D341Med (cell line): ENCODE measurements at regions not wholly inside any gene's neighbourhood (a gene's known extent, or its start where the extent isn't known, plus 50 kb on each side); places are given as distances from the start of the nearest gene placed in this dataset.

Experiments used
- DNase-seq: peaks from one replicate; pipeline ENCODE4 v3.0.0; 2012; ENCODE audit warnings: low spot score

DNA sequence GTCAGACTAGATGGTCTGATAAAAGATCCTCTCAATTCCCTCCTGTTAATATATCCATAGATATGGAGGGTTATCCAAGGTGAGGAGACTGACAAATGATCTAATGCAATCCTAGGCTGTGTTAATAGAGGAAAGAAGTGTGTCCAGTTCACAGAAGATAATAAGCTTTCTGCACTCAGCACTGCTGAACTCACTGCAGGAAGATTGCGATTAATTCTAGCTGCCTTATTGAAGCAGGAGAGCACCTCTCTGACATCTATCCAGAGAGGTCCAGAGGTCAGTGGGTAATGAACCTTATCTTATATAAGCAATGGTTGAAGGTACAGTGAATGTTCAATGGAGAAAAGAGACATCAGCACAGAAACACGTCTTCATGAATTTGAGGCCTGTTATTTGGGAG, 75.9 kb upstream of the SLC10A2 start:
- no peak for DNase-seq

DNA sequence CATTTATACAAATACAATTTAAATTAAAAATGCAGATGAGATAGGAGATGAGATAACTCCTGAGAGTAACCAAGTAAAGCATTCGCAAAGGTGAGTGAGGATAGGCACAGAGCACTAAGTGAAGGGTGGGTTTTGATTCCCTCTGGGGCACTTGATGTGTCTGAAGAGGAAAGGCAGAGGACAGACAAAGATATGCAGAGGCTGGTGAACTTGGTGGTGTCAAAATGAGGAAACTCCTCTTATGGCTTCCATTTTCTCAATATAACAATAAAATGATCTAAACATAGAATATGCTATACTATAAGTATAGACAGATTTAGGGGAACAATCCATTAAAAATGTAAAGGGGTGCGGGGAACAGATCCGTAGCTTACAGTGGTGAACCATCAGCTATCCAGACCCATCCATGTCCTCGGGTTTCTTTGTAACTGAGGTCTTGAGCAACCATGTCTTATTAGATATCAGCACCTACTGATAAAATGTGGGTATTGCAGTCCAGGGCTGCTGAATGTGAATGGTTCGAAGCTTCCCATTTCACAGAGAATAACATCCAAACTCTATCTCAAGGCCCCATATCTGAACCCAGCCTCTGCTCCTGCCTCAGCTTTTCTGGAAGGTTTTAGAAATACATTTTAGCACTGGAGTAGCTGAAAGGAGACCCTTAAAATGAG, 73.9 kb upstream of the SLC10A2 start:
- DNase-seq, result peak; percentile 40

DNA sequence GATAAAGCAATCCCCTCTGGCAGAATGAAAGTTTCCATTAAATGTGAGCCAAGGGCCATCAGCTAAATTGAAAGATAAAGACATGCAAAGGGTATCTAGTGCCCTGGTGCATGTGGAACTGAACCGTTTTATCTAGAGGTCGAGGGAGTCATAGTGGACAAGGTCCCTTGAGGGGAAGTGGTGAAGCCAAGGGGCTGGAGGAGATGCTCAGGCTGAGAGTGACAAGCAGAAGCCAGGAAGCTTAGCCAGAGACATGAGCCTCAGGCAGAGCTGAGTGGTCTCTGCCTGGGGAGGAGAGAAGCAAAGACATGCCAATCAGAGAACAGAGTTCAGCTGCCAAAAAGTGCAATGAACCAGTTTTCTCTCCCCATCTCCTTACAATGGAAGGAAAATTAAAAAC, 68.1 kb upstream of the SLC10A2 start:
- DNase-seq, result no peak

DNA sequence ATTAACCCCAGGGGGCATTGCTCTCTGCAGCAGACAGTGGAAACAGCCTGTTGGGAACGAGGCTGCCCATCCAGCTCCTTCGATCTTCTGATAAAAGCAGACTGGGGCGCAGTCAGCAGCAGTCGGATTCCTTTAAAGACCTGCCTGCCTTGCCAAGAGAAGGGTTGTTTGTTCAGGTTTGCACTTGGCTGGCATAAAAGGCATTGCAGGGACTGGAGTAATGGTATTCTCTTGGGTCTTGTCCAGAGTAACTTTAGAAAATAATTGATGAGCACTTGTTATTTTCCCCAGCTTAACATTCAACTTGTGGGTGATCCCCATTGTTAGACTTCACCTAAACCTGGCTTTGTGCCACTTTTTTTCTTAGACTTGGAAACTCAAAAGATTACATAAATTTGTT, 67.3 kb upstream of the SLC10A2 start:
- DNase-seq, result no peak

DNA sequence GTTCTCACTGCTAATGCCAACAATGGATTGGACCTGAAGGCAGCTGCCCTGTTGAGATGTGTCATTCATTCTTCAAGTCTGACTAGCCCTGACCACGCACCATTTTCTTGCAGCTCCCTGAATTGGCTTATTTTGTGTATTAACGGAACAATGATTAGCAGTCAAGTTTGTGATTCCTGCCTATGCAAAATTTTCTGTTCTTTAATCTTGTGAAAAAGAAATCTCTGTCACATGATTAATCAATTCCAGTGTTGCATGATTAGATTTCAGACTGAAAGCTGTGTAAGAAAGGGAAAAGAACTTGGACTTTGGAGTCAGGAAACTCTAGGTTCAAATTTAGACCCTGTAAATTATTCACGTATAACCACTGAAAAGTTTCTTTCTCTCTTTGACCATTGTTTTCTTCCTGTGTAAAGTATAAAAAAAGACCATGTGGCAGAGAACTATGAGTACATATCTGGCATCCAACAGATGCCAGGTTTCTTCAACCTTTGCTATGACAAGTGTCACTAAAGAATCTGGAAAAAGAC, 64.5 kb upstream of the SLC10A2 start:
- no peak for DNase-seq

DNA sequence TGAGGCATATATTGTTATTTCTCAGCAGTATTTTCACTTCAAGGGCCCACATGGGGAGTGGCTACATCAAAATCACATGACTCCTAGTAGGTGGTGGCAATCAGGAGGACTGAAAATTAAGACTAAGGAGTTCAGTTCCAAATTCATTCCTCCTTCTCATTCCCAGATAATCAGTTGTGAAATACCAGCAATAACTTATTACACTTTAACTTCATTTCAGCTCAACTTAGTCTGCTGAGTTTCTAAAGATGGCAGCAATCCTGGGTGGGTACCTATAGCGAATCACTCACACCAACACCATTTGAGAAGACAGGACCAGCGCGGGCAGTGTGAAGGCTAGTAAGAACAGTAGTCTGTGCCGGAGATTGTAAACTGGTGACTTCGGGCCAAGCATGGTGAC, 63.9 kb upstream of the SLC10A2 start:
- no peak for DNase-seq
